ENCODE measurements at regions not wholly inside any gene's neighbourhood (a gene's known extent, or its start where the extent isn't known, plus 50 kb on each side); places are given as distances from the start of the nearest gene placed in this dataset.

GRCh38 chr9:17863213-17863883 is 284.5 kb downstream of the SH3GL2 start:
- TF ChIP-seq EZH2 (IDR thresholded peaks at IDR 0.05; ENCODE audit: borderline replicate concordance, insufficient read depth, low read depth, low read length, poor library complexity, severe bottlenecking) (no peak), CTCF (IDR thresholded peaks at IDR 0.05) (no peak)

Measured in B cell (primary cell).